ENCODE measurements at regions not wholly inside any gene's neighbourhood (a gene's known extent, or its start where the extent isn't known, plus 50 kb on each side); places are given as distances from the start of the nearest gene placed in this dataset.

GRCh38 chr13:92966900-92967299, 259.7 kb upstream of the GPC6 start:
- Histone ChIP-seq H3K27me3 (ENCODE audit: control insufficient read depth, low read length) (no peaks in the 10 kb centered on the region), H3K79me2 (ENCODE audit: control insufficient read depth, low read length) (no peaks in the 10 kb centered on the region), H3K27ac (ENCODE audit: low read depth, low read length) (no peak overlapping the region), H3F3A (ENCODE audit: control insufficient read depth, insufficient read depth) (no peaks in the 10 kb centered on the region), H3K36me3 (ENCODE audit: control insufficient read depth, low read length) (no peaks in the 10 kb centered on the region), H3K9me2 (replicated peaks; ENCODE audit: control insufficient read depth, low read length) (no peaks in the 10 kb centered on the region), H3K4me2 (ENCODE audit: low read length) (no peak overlapping the region), H3K4me1 (ENCODE audit: control insufficient read depth, low read length) (no peaks in the 10 kb centered on the region), H3K9me3 (ENCODE audit: control insufficient read depth, insufficient read depth, low read length) (no peaks in the 10 kb centered on the region), H3K4me3 (ENCODE audit: low read length) (no peak overlapping the region), H4K20me1 (ENCODE audit: control insufficient read depth, insufficient read depth, low read depth, low read length) (no peaks in the 10 kb centered on the region)
- TF ChIP-seq EZH2phosphoT487 (IDR thresholded peaks at IDR 0.05; ENCODE audit: borderline replicate concordance, low read length) (no peak), CTCF (IDR thresholded peaks at IDR 0.05; ENCODE audit: low read depth, low read length, poor library complexity, severe bottlenecking) (no peak)

- Histone ChIP-seq H3K9me2 (replicated peaks; ENCODE audit: control insufficient read depth, low read length) (no peaks in the 10 kb centered on the region), H3K36me3 (ENCODE audit: control insufficient read depth, low read length) (no peaks in the 10 kb centered on the region), H3K4me2 (ENCODE audit: low read length) (no peak overlapping the region), H3F3A (ENCODE audit: control insufficient read depth, insufficient read depth) (no peaks in the 10 kb centered on the region), H3K4me1 (ENCODE audit: control insufficient read depth, low read length) (no peaks in the 10 kb centered on the region), H3K27me3 (ENCODE audit: control insufficient read depth, low read length) (no peaks in the 10 kb centered on the region), H3K4me3 (ENCODE audit: low read length) (no peak overlapping the region), H4K20me1 (ENCODE audit: control insufficient read depth, insufficient read depth, low read depth, low read length) (no peaks in the 10 kb centered on the region), H3K79me2 (ENCODE audit: control insufficient read depth, low read length) (no peaks in the 10 kb centered on the region), H3K27ac (ENCODE audit: low read depth, low read length) (no peak overlapping the region), H3K9me3 (ENCODE audit: control insufficient read depth, insufficient read depth, low read length) (no peaks in the 10 kb centered on the region)
- TF ChIP-seq EZH2phosphoT487 (IDR thresholded peaks at IDR 0.05; ENCODE audit: borderline replicate concordance, low read length) (no peak), CTCF (IDR thresholded peaks at IDR 0.05; ENCODE audit: low read depth, low read length, poor library complexity, severe bottlenecking) (no peak)
Observed at GRCh38 chr13:92967923-92968322, 258.7 kb upstream of the GPC6 start.

GRCh38 chr13:92972751-92973150, 253.9 kb upstream of the GPC6 start:
- no peaks in the 10 kb centered on the region for H3F3A ChIP-seq (ENCODE audit: control insufficient read depth, insufficient read depth)
- H3K27ac ChIP-seq (ENCODE audit: low read depth, low read length), result no peak overlapping the region
- H3K9me3 ChIP-seq (ENCODE audit: control insufficient read depth, insufficient read depth, low read length), result no peaks in the 10 kb centered on the region
- H3K36me3 ChIP-seq (ENCODE audit: control insufficient read depth, low read length), result no peaks in the 10 kb centered on the region
- no peak overlapping the region for H3K4me2 ChIP-seq (ENCODE audit: low read length)
- TF ChIP-seq EZH2phosphoT487 (IDR thresholded peaks at IDR 0.05; ENCODE audit: borderline replicate concordance, low read length) (no peak), CTCF (IDR thresholded peaks at IDR 0.05; ENCODE audit: low read depth, low read length, poor library complexity, severe bottlenecking) (no peak)
- no peaks in the 10 kb centered on the region for H3K79me2 ChIP-seq (ENCODE audit: control insufficient read depth, low read length)
- H3K4me1 ChIP-seq (ENCODE audit: control insufficient read depth, low read length), result no peaks in the 10 kb centered on the region
- H3K4me3 ChIP-seq (ENCODE audit: low read length), result no peak overlapping the region
- no peaks in the 10 kb centered on the region for H3K9me2 ChIP-seq (replicated peaks; ENCODE audit: control insufficient read depth, low read length)
- no peaks in the 10 kb centered on the region for H4K20me1 ChIP-seq (ENCODE audit: control insufficient read depth, insufficient read depth, low read depth, low read length)
- no peaks in the 10 kb centered on the region for H3K27me3 ChIP-seq (ENCODE audit: control insufficient read depth, low read length)
